RCC 7860 (cell line): ENCODE measurements at regions not wholly inside any gene's neighbourhood (a gene's known extent, or its start where the extent isn't known, plus 50 kb on each side); places are given as distances from the start of the nearest gene placed in this dataset.
"Not testable (repeated sequence)": the region's sequence is repeated elsewhere in the genome, so short reads cannot be mapped to it uniquely, and the experiment has no call there.

Source experiments
- DNase-seq: peaks from one replicate; pipeline ENCODE4 v3.0.0-alpha.2; 2015; ENCODE audit warnings: low spot score
- FAIRE-seq: peaks from 2 replicates; lab custom pipeline; 2012; peaks lifted over from hg19 to GRCh38; lab: Jason Lieb, UNC

DNA sequence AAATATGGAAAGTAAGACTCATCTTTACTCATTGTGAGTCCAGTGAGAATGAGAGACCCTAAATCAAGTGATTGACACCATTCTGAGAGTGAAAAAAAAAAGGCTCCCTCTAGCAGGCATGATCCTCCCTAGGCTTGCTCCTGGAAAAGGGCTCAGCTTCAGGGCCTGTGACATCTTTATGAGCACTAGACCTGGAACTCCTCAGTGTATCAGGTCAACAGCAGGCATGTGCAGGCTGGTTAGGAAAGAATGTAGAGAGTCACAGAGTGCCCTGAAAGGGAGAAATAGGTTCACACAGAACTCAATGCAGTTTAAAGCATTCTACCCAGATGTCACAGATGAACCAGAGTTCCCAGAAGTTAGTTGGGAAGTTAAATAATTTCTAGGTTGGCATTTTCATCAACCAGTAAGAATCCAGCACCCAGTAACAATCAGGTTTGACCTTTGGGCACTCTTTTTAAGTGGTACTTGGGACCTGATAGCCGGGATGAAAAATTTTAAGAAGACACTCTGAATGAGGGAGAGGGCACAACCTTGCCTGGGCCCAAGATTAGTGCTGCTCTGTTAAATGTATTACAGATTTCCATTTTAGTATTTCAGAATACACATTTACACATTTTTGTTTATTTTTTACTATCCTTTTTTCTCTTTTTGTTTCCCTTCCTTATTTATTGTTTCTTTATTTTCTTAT, 828.8 kb downstream of the C12orf50 start:
- no peak for DNase-seq
- FAIRE-seq, result no peak

DNA sequence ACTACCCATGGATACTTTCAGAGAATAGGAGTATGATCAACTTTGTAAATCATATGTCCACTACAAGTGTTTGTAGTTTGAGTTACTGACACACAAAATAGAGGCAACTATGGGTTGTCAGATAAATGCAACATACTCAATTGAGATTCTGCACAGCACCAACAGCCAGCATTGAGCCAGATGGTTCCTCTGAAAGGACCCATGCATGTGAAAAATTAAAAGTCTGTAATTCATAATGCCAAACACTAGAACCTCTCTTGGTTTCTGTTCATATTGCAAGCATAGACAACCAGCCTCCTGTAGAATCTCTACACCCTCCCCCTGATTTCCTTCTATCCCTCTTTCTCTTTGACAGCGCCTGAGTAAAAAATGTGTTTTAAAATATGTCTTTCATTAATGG, 831.0 kb downstream of the C12orf50 start:
- DNase-seq (no peak), FAIRE-seq (no peak)

DNA sequence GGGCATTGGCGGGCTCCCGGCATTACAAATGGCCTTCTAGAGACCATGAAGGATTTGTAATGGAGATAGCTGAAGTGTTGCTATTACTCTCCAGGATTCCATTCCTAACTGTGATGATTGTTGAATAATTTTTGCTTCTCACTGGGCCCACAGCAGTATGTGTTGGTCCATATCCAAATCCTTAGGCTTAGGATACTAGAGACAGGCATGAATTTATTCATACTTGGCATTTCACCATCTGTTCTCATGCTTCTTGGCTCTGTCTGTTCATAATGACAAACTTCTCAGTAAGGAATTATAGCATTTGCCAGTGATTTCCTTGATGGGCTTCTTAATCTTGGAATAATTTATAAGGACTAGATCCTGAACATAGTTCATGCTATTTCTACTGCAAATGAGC, 832.9 kb downstream of the C12orf50 start:
- DNase-seq, result no peak
- no peak for FAIRE-seq

DNA sequence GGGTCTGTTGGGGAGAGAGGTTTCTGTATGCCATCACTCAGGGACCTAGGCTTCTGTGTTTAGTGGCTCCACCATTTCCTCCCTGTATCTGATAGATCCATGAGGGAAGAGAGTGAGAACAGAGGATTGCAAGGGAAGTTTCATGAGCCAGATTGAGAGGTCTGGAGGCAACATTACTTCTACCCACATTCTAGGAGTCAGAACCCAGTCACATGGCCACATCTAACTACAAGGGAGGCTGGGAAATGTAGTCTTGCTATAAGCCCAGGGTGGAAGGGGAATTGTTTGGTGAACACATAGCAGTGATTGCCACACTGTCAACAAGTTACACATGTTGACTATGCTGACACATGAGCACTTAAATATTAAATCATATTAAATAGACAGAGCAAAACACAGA, 834.8 kb downstream of the C12orf50 start:
- FAIRE-seq, DNase-seq: not testable (repeated sequence)

DNA sequence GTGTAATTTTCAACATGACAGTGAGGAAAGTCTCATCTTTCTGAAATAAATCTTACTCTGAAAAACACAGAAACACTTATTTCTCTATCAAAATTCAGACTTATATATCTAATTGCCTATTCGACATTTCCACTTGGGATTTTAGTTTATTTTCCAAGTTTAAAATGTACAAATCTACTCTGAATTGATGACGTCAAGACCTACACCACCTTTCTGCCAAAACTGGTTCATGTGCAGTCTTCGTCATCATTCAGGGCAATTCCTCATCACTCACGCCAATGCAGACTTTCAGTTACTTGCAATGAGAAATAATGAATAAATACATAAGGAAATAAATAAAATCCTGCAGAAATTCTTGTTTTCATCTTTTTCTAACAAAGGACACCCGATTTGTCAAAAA, 843.8 kb downstream of the C12orf50 start:
- no peak for FAIRE-seq
- DNase-seq, result no peak

DNA sequence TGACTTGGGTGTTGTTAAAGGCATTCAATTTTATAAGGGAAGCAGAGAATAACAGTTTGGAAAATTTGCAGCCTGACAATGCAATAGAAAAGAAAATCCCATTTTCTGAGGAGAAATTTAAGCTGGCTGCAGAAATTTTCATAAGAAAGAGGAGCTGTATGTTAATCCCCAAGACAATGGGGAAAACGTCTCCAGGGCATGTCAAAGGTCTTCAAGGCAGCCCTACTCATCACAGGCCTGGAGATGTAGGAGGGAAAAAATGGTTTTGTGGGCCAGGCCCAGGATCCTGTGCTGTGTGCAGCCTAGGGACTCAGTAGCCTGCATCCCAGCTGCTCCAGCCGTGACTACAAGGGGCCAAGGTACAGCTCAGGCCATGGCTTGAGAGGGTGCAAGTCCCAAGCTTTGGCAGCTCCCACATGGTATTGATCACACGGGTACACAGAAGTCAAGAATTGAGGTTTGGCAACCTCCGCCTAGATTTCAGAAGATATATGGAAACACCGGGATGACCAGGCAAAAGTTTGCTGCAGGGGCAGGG, 846.4 kb downstream of the C12orf50 start:
- FAIRE-seq (no peak), DNase-seq (no peak)

DNA sequence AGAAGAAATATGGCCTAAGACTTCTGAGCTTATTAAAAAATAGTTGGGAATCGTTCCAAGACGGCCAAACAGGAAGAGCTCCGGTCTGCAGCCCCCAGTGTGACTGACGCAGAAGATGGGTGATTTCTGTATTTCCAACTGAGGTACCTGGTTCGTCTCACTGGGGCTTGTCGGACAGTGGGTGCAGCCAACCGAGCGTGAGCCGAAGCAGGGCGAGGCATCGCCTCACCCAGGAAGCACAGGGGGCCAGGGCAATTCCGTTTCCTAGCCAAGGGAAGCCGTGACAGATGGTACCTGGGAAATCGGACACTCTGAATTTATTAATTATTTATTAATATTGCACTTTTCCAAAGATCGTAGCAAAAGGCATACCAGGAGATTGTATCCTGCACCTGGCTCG, 857.8 kb downstream of the C12orf50 start:
- FAIRE-seq, result no peak
- DNase-seq, result no peak

DNA sequence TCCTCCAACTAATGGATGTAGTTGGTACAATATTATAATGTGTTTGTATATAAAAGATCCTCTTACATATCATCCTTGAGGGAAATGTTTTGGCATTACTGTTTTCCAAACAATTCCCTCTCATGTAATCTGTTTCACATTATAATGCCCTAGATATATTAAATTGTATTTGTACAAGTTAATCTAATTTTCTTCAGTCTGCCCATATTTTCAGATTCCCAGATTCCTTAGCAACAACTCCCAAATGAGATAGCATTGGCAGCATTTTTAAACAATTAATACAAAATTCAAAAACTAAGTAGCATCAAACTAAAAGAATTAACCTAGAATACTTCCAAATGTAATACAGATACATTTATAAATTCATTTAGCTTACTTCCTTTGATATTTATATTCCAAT, 860.2 kb downstream of the C12orf50 start:
- DNase-seq, result no peak
- FAIRE-seq, result peak; percentile 36

DNA sequence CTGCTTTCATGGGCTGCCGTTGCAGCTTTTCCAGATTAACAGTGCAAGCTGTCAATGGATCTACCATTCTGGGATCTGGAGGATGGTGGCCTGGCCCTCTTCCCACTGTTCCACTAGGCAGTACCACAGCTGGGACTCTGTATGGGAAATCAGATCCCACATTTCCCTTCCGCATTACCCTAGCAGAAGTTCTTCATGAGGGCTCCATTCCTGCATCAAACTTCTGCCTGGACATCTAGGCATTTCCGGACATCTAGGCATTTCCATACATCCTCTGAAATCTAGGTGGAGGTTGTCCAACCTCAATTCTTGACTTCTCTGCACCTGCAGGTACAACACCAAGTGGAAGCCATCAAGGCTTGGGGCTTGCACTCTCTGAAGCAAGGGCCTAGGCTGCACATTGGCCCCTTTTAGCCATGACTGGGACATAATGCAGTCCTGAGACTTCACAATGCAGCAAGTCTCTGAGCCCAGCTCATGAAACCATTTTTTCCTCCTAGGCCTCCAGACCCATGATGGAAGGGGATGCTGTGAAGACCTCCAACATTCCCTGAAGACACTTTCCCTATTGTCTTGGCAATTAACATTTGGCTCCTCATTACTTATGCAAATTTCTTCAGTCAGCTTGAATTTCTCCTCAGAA, 863.3 kb downstream of the C12orf50 start:
- FAIRE-seq, result no peak
- no peak for DNase-seq

DNA sequence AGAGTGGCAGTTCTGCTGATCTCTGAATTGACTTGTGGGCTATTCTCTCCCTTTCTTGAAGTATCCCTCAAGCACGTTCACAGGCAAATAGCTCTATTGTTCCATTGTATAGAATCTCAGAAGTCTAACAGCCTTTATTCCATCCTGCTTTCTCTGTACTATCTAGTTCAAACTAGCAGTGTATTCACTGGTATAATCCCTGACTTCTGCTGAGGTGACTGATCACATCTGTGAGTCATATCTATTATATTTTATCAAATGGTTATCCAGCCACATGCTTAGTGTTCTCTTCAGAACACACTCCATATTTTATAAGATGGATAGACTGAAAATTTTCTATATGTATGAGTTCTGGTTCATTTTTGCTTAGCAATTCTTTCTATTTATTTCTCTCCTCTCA, 866.1 kb downstream of the C12orf50 start:
- no peak for FAIRE-seq
- no peak for DNase-seq

DNA sequence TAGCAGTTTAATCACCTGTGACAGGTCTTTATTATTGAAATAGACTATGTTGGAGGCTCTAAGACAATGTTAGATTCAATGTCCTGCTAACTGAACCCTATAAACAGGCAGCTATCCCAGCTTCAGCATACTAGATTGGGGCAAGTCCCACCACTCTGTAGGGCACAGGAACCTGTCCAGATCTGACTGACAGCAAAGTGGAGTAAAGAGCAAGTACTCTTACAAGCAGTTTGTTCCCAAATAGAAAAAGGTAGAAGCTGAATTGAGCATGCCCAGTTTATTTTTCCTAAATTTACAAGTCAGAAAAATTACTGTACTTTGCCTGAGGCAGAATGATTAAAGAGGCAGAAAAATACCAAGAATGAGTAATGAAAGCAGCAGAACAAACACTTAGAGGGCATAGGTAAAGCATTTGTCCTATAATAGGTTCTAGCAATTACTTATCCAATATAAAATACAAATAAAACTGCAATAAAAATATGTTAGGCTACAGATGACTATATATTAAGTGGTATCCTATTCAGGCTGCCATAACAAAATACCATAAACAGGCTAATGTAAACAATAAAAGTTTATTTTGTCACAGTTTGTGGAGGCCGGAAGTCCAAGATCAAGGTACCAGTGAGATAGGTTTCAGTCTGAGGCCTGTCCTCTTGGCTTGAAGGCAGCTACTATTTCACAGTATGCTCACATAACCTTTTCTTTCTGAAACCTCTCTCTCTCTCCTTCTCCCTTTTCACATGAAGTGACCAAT, 868.2 kb downstream of the C12orf50 start:
- DNase-seq, result no peak
- FAIRE-seq, result no peak

DNA sequence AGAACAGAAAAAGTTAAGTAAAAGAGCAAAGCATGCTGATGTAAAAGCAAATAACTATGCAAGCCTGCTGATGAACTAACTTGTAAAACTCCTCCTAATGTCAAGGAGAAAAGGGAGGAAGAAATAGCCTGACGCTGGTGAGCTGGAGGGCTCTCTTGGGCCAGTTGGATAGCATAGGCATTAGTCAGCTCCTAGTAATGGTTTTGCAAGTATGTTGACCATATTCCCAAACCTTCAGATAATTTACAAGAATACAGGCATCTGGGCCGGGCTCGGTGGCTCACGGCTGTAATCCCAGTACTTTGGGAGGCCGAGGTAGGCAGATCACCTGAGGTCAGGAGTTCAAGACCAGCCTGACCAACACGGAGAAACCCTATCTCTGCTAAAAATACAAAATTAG, 871.4 kb downstream of the C12orf50 start:
- DNase-seq, result peak; percentile 75
- FAIRE-seq, result no peak

DNA sequence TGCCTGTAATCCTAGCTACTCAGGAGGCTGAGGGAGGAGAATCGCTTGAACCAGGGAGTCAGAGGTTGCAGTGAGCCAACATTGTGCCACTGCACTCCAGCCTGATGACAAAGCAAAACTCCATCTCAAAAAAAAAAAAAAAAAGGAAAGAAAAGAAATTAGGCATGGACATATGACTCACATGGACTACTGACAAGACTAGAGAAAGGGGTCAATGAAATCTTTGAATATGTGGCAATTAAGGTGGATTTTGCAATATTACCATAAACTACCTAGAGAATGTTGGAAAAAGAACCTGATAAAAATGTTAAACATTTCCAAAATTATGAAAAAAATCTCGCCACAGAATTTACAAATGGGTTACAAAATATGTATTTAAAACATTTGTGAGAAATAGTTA, 873.6 kb downstream of the C12orf50 start:
- no peak for DNase-seq
- no peak for FAIRE-seq

DNA sequence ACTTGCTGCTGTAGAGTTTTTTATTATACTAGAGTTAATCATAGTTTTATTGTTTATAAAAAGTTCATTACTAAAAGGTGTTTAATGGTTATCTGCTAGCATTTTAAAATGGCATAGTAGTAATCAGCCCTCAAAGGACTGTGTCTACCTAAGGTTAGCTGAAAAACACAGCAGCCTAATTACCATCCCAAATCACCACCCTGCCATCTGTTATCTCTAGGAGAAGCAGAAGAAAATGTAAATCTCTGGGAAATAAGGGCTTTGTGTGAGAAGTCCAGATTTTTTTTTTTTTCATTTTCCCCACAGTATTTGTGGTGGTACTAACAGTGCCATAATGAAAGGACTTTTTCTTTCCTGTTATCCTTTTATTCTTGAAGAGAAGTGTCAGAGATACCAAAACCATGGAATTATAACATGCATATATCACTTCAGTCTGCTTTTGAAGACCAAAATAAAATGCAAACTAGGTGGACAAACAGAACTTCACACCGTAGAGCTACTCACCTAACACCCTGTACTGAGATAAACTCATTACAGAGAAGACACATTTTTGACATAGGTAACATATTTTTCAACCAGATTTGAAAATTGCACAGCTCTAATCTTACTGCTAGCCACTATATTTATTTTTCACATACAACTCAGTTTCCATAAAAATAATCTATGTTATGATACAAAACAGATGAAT, 876.2 kb downstream of the C12orf50 start:
- FAIRE-seq (no peak), DNase-seq (no peak)

DNA sequence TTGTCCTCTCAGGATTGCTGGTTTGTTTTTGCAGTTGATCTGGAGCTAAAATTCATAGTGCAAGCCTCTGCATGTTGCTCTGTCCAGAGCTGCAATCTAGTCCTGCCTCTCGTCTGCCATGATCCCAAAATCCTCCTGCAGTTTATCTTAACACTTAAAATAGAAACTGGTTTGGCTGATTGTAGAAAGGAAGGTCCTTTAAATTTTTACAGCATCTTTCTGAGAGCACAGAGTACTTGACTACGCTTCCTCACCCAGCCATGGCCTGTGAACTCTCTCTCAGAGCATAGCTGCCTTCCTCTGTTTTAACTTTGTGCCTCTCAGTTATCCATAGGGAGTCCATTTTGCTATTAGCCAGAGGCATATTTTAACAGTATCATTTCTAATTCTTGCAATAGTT, 877.1 kb downstream of the C12orf50 start:
- no peak for DNase-seq
- no peak for FAIRE-seq

DNA sequence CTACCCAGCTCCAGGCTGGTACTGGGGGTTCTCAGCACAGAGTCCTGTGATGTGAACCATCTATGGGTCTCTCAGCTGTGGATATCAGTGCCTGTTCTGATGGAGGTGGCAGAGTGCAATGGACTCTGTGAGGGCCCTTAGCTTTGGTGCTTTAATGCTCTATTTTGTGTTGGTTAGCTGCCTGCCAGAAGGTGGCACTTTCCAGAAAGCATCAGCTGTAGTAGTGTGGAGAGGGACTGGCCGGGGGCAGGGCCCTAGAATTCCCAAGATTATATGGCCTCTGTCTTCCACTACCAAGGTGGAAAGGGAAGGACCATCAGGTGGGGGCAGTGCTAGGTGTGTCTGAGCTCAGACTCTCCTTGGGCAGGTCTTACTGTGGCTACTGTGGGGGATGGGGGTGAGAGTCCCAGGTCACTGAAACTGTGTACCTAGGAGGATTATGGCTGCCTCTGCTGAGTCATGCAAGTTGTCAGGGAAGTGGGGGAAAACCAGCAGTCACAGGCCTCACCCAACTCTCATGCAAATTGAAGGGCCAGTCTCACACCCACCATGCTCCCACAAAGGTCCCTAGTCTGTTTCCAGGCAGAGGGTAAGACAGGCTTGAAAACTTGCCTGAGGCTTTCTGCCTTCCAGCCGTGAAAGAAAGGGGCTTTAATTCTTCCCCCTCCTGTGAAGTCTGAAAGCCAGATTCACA, 878.1 kb downstream of the C12orf50 start:
- no peak for DNase-seq
- FAIRE-seq, result no peak

DNA sequence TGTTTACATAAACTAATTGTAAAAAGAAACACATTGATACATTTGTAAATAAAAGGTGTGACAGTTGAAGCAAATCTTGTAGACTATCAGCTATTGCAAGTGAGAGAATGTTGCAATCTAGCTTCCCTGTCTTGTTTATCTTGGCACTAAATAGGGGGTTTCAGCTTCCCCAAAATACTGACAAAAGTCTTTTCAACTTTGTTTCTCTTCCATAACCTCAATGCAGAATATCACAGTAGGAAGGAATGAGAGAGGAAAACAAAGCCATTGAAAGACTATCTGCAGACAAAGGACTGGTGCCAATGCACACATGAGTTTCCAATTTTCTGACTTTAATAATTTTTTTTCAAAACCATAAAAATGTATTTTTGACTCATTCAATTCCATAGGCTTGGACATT, 886.2 kb upstream of the MGAT4C start:
- DNase-seq (no peak), FAIRE-seq (no peak)

DNA sequence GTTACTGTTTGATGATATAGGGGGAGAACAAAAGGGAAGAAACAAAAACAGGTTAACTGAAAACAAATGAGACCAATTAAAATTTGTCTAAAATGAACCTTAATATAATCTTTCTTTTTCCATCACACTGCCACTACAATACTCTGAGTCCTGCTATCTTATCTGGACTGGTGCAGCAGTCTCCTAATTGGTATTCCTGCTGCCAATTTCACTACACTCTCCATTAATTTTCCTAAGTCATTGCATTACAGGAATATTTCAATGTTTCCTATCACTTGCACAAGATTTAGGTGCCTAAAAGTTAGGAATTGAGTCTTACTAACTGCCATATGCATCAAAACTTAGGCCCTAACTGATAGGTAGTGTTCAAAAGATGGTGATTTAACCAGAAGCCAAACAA, 884.9 kb upstream of the MGAT4C start:
- FAIRE-seq (no peak), DNase-seq (no peak)

DNA sequence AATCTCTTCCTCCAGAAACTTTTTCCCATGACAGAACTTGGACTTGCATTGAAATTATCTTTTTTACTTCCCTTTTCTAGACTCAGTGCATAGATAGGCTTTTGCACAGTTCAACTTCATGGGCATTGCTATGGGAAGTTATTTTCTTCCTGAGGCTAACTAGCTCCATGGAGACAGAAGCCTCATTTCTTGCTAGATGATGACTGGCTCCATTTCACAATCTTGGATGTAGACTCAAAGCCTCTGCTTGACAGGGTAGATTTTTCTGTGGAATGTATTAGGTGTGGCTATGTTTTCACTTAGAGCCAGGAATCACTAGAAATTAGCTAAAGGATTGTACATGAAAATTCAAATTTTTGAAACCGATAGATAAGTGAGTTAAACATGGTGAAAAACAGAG, 884.1 kb upstream of the MGAT4C start:
- no peak for FAIRE-seq

DNA sequence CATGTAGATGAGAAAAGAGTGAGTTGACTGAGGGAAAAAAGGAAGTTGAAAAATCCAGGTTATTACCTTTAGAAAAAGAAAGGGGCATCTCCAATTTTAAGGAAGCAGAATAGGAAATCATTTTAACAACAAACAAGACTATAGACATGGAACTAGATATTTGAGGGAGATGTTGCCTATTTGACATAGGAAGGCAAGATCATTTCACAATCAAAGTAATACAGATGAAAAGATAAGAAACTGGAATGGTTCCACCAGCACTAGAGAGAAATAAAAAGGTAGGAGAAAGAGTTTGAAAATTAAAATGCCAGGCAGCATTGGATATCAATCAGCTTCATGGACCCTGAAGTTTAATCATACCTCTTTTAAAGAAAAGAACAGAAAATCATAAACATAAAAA, 881.0 kb upstream of the MGAT4C start:
- FAIRE-seq, result no peak
- no peak for DNase-seq

More for the DNA sequence above, 884.1 kb upstream of the MGAT4C start:
- no peak for DNase-seq
